ENCODE measurements at regions not wholly inside any gene's neighbourhood (a gene's known extent, or its start where the extent isn't known, plus 50 kb on each side); places are given as distances from the start of the nearest gene placed in this dataset.

DNA sequence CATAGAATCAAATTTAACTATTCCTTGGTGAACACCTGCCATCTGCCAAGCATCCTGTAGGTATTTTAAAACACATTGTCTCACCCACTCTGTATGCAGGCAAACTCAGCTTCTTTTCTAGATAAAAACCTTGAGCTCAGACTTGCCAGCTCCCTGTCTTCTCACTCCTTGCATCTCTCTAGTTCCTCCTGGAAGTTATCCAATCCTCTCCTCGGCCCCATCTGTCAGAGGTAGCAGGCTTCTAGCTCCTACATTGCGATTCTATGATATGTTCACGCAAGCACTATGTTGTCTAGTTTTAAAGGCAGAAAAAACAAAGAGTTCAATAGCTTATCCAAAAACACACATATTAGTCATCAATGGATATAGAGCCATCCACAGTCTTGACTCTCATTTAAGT, 67.0 kb upstream of the APCDD1 start:
- TF ChIP-seq CTCF (IDR thresholded peaks at IDR 0.05; ENCODE audit: low read length) (no peak), EZH2 (optimal IDR thresholded peaks at IDR 0.05; ENCODE audit: low read depth, low read length) (no peak), EZH2phosphoT487 (IDR thresholded peaks at IDR 0.05; ENCODE audit: low read length) (no peak)

Data from MM.1S (cell line).